PC-9 (cell line): ENCODE measurements at regions not wholly inside any gene's neighbourhood (a gene's known extent, or its start where the extent isn't known, plus 50 kb on each side); places are given as distances from the start of the nearest gene placed in this dataset.

Experiments used
- BruUV-seq: library from RNA; stranded (reverse); fragments of 400-500 nt; replicated peaks from 2 replicates; lab custom pipeline; 2021; lab: Mats Ljungman, UMichigan
- CTCF ChIA-PET: fragments of 300-600 bp; sonication (Branson Sonifier 250); formaldehyde crosslinking; loops from one replicate; lab custom pipeline; 2022; ENCODE audit warnings: antibody characterized with exemption; lab: Charles Lee
- POLR2A ChIA-PET: fragments of 300-600 bp; sonication (Branson Sonifier 250); formaldehyde crosslinking; loops from one replicate; lab custom pipeline; 2022; ENCODE audit warnings: antibody characterized with exemption; ENCODE audit not compliant: unreplicated experiment; lab: Charles Lee
- DNase-seq, 2 experiments: peaks; one replicate each; pipeline versions ENCODE4 v3.0.0 to v3.0.0-alpha.2; 2015 to 2022; ENCODE audit warnings: mixed read lengths in 1 of 2
- H2AFZ ChIP-seq: fragments of 200-600 bp; sonication (generic); 2 replicates; pipeline ENCODE4 v1.8.1; 2017; ENCODE audit warnings: antibody characterized with exemption
- H3F3A ChIP-seq: fragments of 200-600 bp; sonication (generic); 2 replicates; pipeline ENCODE4 v1.8.1; 2017; ENCODE audit warnings: antibody characterized with exemption, mild to moderate bottlenecking, low read depth; ENCODE audit not compliant: insufficient read depth
- H3K27ac ChIP-seq: fragments of 200-600 bp; sonication (generic); 2 replicates; pipeline ENCODE4 v1.6.1; 2016; ENCODE audit warnings: mixed run types
- H3K27me3 ChIP-seq: fragments of 200-600 bp; sonication (generic); 2 replicates; pipeline ENCODE4 v1.6.1; 2016; ENCODE audit warnings: low read depth, mixed run types; ENCODE audit not compliant: insufficient read depth
- H3K36me3 ChIP-seq: fragments of 200-600 bp; sonication (generic); 2 replicates; pipeline ENCODE4 v1.6.1; 2016; ENCODE audit warnings: low read depth, mixed run types
- H3K4me1 ChIP-seq: fragments of 200-600 bp; sonication (generic); replicated peaks from 2 replicates; pipeline ENCODE4 v1.6.1; 2016; ENCODE audit warnings: mixed run types; ENCODE audit not compliant: insufficient read depth
- H3K4me2 ChIP-seq: fragments of 200-600 bp; sonication (generic); 2 replicates; pipeline ENCODE4 v1.6.1; 2017; ENCODE audit warnings: mixed run types
- H3K4me3 ChIP-seq: fragments of 200-600 bp; sonication (generic); 2 replicates; pipeline ENCODE4 v1.6.1; 2016; ENCODE audit warnings: mixed run types
- H3K79me2 ChIP-seq: fragments of 200-600 bp; sonication (generic); 2 replicates; pipeline ENCODE4 v1.6.1; 2017; ENCODE audit warnings: low read depth, mixed run types
- H3K9me2 ChIP-seq: fragments of 200-600 bp; sonication (generic); 2 replicates; pipeline ENCODE4 v1.8.1; 2017; ENCODE audit warnings: mild to moderate bottlenecking; ENCODE audit not compliant: insufficient read depth
- H3K9me3 ChIP-seq: fragments of 200-600 bp; sonication (generic); 2 replicates; pipeline ENCODE4 v1.8.1; 2016; ENCODE audit warnings: low read depth; ENCODE audit not compliant: insufficient read depth
- H4K20me1 ChIP-seq: fragments of 200-600 bp; sonication (generic); 2 replicates; pipeline ENCODE4 v1.8.1; 2017; ENCODE audit not compliant: insufficient read depth
- CTCF ChIP-seq: fragments of 200-600 bp; sonication (generic); conservative IDR thresholded peaks from 2 replicates; pipeline ENCODE4 v1.6.1; 2017; ENCODE audit warnings: mixed run types, antibody characterized with exemption, mild to moderate bottlenecking, moderate library complexity
- EZH2 ChIP-seq: fragments of 200-600 bp; sonication (generic); IDR thresholded peaks from 2 replicates; pipeline ENCODE4 v1.8.0; 2017; ENCODE audit warnings: antibody characterized with exemption, low read depth
- intact Hi-C: fragments of 100-400 bp; cut with micrococcal nuclease; formaldehyde crosslinking; loops from one replicate; pipeline ENCODE4 v1.10.0; 2022; ENCODE audit not compliant: unreplicated experiment

GRCh38 chr1:232335261-232335660 is 294.7 kb downstream of the SIPA1L2 start:
- intact Hi-C loops: no loop called here
- Histone ChIP-seq H3K4me3 (no peak overlapping the region), H3F3A (no peaks in the 10 kb centered on the region), H2AFZ (no peak overlapping the region), H3K27ac (no peak overlapping the region), H3K27me3 (peaks cover 60% of the 10 kb centered on the region), H3K4me2 (no peak overlapping the region), H3K79me2 (no peaks in the 10 kb centered on the region), H4K20me1 (no peaks in the 10 kb centered on the region), H3K36me3 (no peaks in the 10 kb centered on the region), H3K9me2 (no peaks in the 10 kb centered on the region), H3K9me3 (no peaks in the 10 kb centered on the region; the same call in 1 of the 2 replicates), H3K4me1 (no peaks in the 10 kb centered on the region)
- TF ChIP-seq EZH2: no peak
- no peak for TF ChIP-seq CTCF
- CTCF ChIA-PET: no interaction called here
- POLR2A ChIA-PET: no interaction called here
- no peak for DNase-seq
- no TSS peak for BruUV-seq

GRCh38 chr1:232334811-232335210 is 295.1 kb downstream of the SIPA1L2 start:
- Histone ChIP-seq H3K27me3 (peaks cover 60% of the 10 kb centered on the region), H3K9me2 (no peaks in the 10 kb centered on the region), H3K9me3 (no peaks in the 10 kb centered on the region; the same call in 1 of the 2 replicates), H3K4me1 (no peaks in the 10 kb centered on the region), H3K4me3 (no peak overlapping the region), H2AFZ (no peak overlapping the region), H3K4me2 (no peak overlapping the region), H3K36me3 (no peaks in the 10 kb centered on the region), H4K20me1 (no peaks in the 10 kb centered on the region), H3F3A (no peaks in the 10 kb centered on the region), H3K79me2 (no peaks in the 10 kb centered on the region), H3K27ac (no peak overlapping the region)
- intact Hi-C loops: no loop called here
- TF ChIP-seq EZH2 (no peak), CTCF (no peak)
- no TSS peak for BruUV-seq
- CTCF ChIA-PET: no interaction called here
- DNase-seq: no peak
- POLR2A ChIA-PET: no interaction called here

DNA sequence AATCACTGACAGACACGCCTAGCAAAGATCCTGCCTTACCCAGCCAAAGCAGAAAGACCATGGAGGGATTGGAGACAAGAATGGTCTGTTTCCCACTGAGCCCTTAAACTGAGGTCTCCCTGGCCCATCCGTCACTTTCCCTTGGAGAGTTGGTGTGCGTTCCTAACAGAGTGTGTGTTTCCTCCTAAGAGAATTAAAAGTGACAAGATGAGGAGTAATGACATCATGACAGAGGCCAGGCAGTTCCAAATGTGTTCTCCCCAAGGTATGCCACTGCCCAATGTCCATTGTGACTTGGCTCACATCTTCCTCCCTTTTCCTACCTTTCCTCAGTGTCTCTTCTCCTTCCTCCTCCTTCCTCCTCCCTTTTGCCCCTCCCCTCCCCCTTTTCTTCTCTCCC is 295.7 kb downstream of the SIPA1L2 start:
- Histone ChIP-seq H4K20me1 (no peaks in the 10 kb centered on the region), H3K4me2 (no peak overlapping the region), H3K36me3 (no peaks in the 10 kb centered on the region), H3K9me2 (no peaks in the 10 kb centered on the region), H3K4me1 (no peaks in the 10 kb centered on the region), H3K79me2 (no peaks in the 10 kb centered on the region), H3K4me3 (no peak overlapping the region), H3F3A (no peaks in the 10 kb centered on the region), H3K27ac (no peak overlapping the region), H2AFZ (no peak overlapping the region), H3K27me3 (peaks cover 58% of the 10 kb centered on the region), H3K9me3 (no peaks in the 10 kb centered on the region; the same call in 1 of the 2 replicates)
- ChIA-PET POLR2A (no interaction called here), CTCF (no interaction called here)
- DNase-seq: no peak
- intact Hi-C loops: no loop called here
- TF ChIP-seq CTCF: no peak
- TF ChIP-seq EZH2: no peak
- no TSS peak for BruUV-seq
